ENCODE measurements at regions not wholly inside any gene's neighbourhood (a gene's known extent, or its start where the extent isn't known, plus 50 kb on each side); places are given as distances from the start of the nearest gene placed in this dataset.

DNA sequence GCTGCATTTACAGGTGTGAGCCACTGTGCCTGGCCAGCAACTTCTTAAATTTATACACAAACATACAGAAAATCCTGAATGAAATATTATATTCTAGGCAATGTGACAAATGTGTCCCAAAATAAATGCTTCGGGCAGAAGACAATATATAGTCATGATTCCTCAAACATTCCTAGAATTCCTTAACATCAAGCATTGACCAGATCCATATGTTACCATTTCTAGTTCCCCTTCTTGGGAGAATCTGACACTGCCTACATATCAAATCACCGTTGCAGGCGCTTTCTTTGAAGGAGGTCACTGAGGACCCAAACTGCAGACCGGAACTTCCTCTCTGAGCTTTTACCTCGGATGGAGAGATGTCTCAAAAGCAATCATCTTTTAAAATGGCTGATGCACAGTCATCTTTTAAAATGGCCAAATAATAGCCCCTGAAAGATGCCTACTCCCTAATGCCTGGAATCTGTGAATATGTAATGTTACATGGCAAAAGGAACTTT lies 323.5 kb downstream of the PHF14 start:
- no peak for ATAC-seq
- no peak overlapping the region for H3K4me3 Mint-ChIP-seq

DNA sequence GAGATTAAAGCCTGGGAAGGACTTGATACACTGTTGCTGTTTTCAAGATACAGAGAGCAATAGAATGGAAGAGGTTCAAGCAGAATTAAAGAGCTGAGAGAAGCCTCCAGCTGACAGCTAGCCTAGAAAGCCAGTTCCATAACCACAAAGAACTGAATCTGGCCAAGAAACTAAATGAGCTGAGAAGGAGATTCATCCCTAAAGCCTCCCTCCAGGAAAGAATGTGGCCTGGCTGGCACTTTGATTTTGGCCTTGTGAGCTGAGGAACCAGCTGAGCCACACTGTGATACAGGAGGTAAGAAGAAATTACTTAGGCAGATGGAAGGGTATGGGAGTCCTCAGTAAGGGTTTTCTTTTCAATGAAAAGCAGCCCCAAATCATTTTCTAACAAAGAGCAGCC lies 324.1 kb downstream of the PHF14 start:
- no peaks in the 10 kb centered on the region for H3K4me1 Mint-ChIP-seq (ENCODE audit: low read depth)
- H3K36me3 Mint-ChIP-seq (ENCODE audit: low read depth): no peaks in the 10 kb centered on the region
- no peak for ATAC-seq
- POLR2A ChIA-PET: interaction anchor here (0.6 kb wide), 1 partner anchor 28 kb away, joined by 3 read pairs; no protein-coding TSS in a partner anchor
- H3K27me3 Mint-ChIP-seq (ENCODE audit: low read depth): no peaks in the 10 kb centered on the region
- H3K4me3 Mint-ChIP-seq: no peak overlapping the region
- DNase-seq: no peak
- no peaks in the 10 kb centered on the region for H3K9me3 Mint-ChIP-seq (ENCODE audit: insufficient read depth)
- no peak overlapping the region for H3K27ac Mint-ChIP-seq
- CTCF ChIA-PET: no interaction called here

More for the DNA sequence above, 323.5 kb downstream of the PHF14 start:
- Mint-ChIP-seq H3K9me3 (ENCODE audit: insufficient read depth) (no peaks in the 10 kb centered on the region), H3K36me3 (ENCODE audit: low read depth) (no peaks in the 10 kb centered on the region), H3K27ac (no peak overlapping the region), H3K4me1 (ENCODE audit: low read depth) (no peaks in the 10 kb centered on the region), H3K27me3 (ENCODE audit: low read depth) (no peaks in the 10 kb centered on the region)
- CTCF ChIA-PET: no interaction called here
- no peak for DNase-seq
- POLR2A ChIA-PET: no interaction called here

DNA sequence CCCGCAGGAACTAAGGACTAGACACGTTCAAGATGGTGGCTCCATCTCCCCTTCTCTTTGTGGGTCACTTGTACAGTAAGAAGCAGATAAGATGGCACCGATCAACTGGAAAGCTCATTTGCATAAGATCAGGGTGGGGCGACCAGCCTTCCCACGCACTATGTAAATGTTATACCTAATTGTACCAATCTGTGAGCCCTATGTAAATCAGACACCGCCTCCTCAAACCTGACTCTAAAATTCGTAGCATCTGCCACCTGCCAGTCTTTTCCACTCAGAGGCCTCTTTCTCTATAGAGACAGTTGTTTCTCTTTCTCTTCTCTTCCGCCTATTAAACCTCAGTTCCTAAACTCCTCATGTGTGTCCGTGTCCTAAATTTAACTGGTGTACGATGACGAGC lies 324.5 kb downstream of the PHF14 start:
- ATAC-seq (no peak), DNase-seq (no peak)
- no peaks in the 10 kb centered on the region for H3K4me1 Mint-ChIP-seq (ENCODE audit: low read depth)
- no peaks in the 10 kb centered on the region for H3K27me3 Mint-ChIP-seq (ENCODE audit: low read depth)
- H3K27ac Mint-ChIP-seq: no peak overlapping the region
- CTCF ChIA-PET: no interaction called here
- H3K9me3 Mint-ChIP-seq (ENCODE audit: insufficient read depth): no peaks in the 10 kb centered on the region
- no peak overlapping the region for H3K4me3 Mint-ChIP-seq
- POLR2A ChIA-PET: interaction anchor here (0.6 kb wide), 1 partner anchor 28 kb away, joined by 3 read pairs; no protein-coding TSS in a partner anchor
- no peaks in the 10 kb centered on the region for H3K36me3 Mint-ChIP-seq (ENCODE audit: low read depth)

DNA sequence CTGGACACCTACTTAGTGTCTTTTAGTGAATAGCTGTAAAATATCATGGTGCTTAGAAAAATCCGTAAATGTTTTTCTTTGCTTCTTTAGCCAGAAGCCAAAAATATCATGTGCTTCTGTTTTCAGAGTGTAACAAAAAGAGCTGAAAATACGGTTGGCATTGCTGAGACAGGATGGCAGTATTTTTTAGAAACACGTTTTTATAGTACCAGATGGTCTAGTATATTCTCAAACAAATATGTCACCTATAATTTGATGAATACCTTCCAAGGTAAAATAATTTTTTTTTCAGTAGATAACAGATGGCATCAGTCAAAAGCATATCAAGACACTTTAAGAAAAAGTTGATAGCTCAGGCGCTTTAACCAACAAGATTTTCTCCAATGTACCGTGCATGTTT lies 326.6 kb downstream of the PHF14 start:
- H3K9me3 Mint-ChIP-seq (ENCODE audit: insufficient read depth): no peaks in the 10 kb centered on the region
- H3K4me1 Mint-ChIP-seq (ENCODE audit: low read depth): no peaks in the 10 kb centered on the region
- no peaks in the 10 kb centered on the region for H3K27me3 Mint-ChIP-seq (ENCODE audit: low read depth)
- POLR2A ChIA-PET: no interaction called here
- no peaks in the 10 kb centered on the region for H3K36me3 Mint-ChIP-seq (ENCODE audit: low read depth)
- H3K27ac Mint-ChIP-seq: no peak overlapping the region
- ATAC-seq (no peak), DNase-seq (no peak)
- H3K4me3 Mint-ChIP-seq: no peak overlapping the region
- CTCF ChIA-PET: no interaction called here

DNA sequence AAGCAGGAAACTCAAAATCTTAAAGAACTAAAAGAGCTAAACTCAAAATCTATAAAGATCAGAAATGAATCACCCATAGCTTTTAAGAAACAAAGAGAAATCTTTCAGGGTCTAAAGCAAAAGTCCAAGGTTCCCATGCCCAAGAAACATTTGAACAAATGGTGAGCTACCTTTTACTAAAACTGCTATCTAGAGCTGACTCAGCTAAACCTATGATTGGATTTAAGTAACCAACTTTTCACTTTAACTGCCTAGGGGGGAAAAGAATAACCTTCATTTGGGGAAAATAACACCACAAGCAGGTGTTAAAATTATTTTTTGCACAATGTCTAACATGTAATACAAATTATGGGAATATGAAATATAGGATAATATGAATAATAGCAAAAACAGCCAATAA lies 328.4 kb downstream of the PHF14 start:
- ChIA-PET POLR2A (no interaction called here), CTCF (no interaction called here)
- ATAC-seq (no peak), DNase-seq (no peak)
- Mint-ChIP-seq H3K27ac (no peak overlapping the region), H3K27me3 (ENCODE audit: low read depth) (no peaks in the 10 kb centered on the region), H3K9me3 (ENCODE audit: insufficient read depth) (no peaks in the 10 kb centered on the region), H3K36me3 (ENCODE audit: low read depth) (no peaks in the 10 kb centered on the region), H3K4me1 (ENCODE audit: low read depth) (no peaks in the 10 kb centered on the region), H3K4me3 (no peak overlapping the region)

DNA sequence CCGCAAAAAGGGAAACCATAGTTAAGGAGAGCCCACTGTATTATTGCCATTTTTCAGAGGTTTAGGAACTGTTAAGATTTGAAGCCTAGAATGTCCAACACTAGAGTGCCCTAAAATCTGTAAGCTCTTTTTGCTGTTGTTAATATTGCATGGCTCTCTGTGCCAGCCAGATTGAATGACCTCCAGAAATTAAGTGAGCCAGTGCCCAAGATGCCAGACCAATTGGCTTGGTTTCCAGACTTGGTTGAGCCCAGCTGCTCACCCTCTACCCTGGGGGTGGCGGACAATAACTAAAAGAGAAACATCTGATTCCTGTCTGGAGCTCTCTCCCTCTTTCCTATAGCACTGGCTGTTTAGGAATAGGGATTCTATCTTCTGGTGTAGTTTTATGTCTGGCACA lies 340.1 kb downstream of the PHF14 start:
- H3K27ac Mint-ChIP-seq: no peak overlapping the region
- no peak for ATAC-seq
- POLR2A ChIA-PET: no interaction called here

DNA sequence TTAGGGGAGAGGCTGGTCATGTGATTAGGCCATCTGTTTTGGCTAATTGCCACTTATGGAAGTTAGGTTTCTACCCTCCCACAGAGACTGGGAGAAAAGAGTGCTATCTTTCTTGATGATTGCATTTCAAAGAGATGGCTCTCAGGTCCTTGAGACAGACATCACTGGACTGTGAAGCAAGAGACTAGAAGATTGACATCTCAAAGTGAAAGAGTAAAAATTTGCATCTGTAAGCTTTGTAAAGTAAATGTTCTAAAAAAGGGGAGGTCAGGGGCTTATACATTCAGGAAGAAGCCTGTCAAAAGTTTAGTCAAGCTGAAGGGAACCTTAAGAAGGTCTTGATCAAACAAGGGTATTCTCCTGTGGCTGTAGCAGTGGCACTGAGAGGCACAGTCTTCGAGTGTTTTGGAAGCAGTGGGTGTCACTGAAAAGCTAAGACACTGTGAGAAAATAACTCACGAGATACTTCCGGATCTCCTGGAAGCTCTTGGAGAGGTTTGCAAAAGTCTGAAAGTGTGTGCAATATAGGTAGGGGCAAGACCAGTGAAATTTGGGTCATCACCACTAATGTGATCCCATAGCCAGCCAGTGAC lies 342.1 kb downstream of the PHF14 start:
- no peaks in the 10 kb centered on the region for H3K36me3 Mint-ChIP-seq (ENCODE audit: low read depth)
- no peak overlapping the region for H3K27ac Mint-ChIP-seq
- H3K4me1 Mint-ChIP-seq (ENCODE audit: low read depth): no peaks in the 10 kb centered on the region
- H3K27me3 Mint-ChIP-seq (ENCODE audit: low read depth): no peaks in the 10 kb centered on the region
- no peak overlapping the region for H3K4me3 Mint-ChIP-seq
- H3K9me3 Mint-ChIP-seq (ENCODE audit: insufficient read depth): no peaks in the 10 kb centered on the region
- ATAC-seq: no peak
- CTCF ChIA-PET: no interaction called here
- no peak for DNase-seq
- POLR2A ChIA-PET: no interaction called here

More for the DNA sequence above, 340.1 kb downstream of the PHF14 start:
- CTCF ChIA-PET: no interaction called here
- Mint-ChIP-seq H3K36me3 (ENCODE audit: low read depth) (no peaks in the 10 kb centered on the region), H3K4me1 (ENCODE audit: low read depth) (no peaks in the 10 kb centered on the region), H3K4me3 (no peak overlapping the region), H3K9me3 (ENCODE audit: insufficient read depth) (no peaks in the 10 kb centered on the region), H3K27me3 (ENCODE audit: low read depth) (no peaks in the 10 kb centered on the region)
- DNase-seq: no peak

DNA sequence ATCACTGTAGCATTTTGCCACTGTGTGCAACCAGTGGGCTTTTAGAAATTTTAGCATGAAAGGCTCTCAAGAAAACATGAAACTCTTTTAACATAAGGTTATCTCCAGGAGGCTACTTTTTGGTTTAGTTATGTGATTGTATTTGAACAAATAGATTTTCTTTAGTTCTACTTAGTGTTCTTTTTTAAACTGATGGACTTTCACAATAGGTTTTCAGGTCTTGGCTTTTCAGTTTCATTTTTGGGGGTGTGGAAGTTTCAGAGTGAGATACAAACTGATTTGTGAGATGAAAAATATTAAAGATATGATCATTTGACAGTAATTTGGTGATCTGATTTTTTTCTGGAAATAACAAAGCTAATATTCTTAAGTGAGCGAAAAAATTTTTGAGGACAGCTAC lies 344.1 kb downstream of the PHF14 start:
- Mint-ChIP-seq H3K36me3 (ENCODE audit: low read depth) (no peaks in the 10 kb centered on the region), H3K4me3 (no peak overlapping the region), H3K27me3 (ENCODE audit: low read depth) (no peaks in the 10 kb centered on the region), H3K27ac (no peak overlapping the region), H3K4me1 (ENCODE audit: low read depth) (no peaks in the 10 kb centered on the region), H3K9me3 (ENCODE audit: insufficient read depth) (no peaks in the 10 kb centered on the region)
- ATAC-seq (no peak), DNase-seq (no peak)
- ChIA-PET CTCF (no interaction called here), POLR2A (no interaction called here)

DNA sequence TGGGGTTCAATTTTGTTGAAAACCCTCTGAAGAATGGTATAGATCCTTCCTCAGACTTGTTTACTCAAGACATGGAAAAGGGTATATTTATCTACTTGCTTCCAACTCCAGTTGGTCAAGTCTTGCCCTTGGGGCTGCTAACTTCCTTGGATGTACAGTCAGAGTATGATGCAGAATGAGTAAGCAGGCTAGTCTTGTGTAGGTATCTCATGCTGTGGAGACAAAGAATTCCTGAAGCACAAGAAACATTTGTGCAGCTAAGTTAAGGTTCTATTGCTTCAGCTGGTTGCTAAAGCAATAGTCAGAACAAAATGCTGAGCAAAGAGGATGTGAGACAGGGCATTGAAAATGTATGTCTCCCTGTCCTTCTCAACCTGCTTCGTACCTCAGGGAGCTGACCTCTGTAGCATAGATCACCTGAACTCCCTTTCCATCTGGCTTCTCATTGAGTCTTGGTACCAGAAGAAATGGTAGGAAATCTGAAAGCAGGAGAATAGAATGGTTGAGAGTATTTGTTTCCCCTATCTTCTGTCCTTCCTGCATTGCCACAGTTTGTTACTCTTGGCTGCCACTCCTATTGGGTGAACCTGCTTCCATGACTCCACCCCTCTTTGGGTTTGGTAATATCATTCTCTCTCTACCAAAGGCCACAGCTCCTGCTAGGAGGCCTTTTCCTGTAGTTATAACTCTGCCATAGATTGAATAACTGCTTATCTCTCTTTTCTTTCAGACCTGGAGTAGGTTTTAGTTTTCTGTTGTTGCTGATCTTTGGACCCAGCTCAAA lies 346.0 kb downstream of the PHF14 start:
- Mint-ChIP-seq H3K27me3 (ENCODE audit: low read depth) (no peaks in the 10 kb centered on the region), H3K27ac (no peak overlapping the region), H3K9me3 (ENCODE audit: insufficient read depth) (no peaks in the 10 kb centered on the region), H3K36me3 (ENCODE audit: low read depth) (no peaks in the 10 kb centered on the region), H3K4me3 (no peak overlapping the region), H3K4me1 (ENCODE audit: low read depth) (no peaks in the 10 kb centered on the region)
- ChIA-PET CTCF (no interaction called here), POLR2A (no interaction called here)
- DNase-seq: no peak
- no peak for ATAC-seq

Data from activated CD8-positive, alpha-beta T cell treated with anti-CD3 and anti-CD28 coated beads, Interleukin-2, amount 10 ng/mL, durations not matched to agents 7 days and 5 days (primary cell).